Thoracic aorta (tissue), 2 donors: ENCODE measurements at regions not wholly inside any gene's neighbourhood (a gene's known extent, or its start where the extent isn't known, plus 50 kb on each side); places are given as distances from the start of the nearest gene placed in this dataset.

Experiments
- ATAC-seq: fragments of 150-250 bp; one replicate; pipeline ENCODE4 v1.8.0; 2017; ENCODE audit warnings: low read depth; ENCODE audit not compliant: insufficient number of reproducible peaks, low FRiP score
- DNase-seq: peaks from one replicate; pipeline ENCODE4 v3.0.0-alpha.2; 2020; ENCODE audit warnings: low spot score
- H3K27ac ChIP-seq, 2 donors: fragments of 200-600 bp; sonication (generic); 1 replicate in 1 of 2; 2 replicates in 1 of 2; pipeline ENCODE4 v1.5.1; 2016; ENCODE audit warnings: mild to moderate bottlenecking in 2 of 2, moderate library complexity in 2 of 2
- H3K27me3 ChIP-seq: fragments of 200-600 bp; sonication (generic); replicated peaks from 2 replicates; pipeline ENCODE4 v1.6.0; 2016; ENCODE audit warnings: mild to moderate bottlenecking; ENCODE audit not compliant: insufficient read depth
- H3K36me3 ChIP-seq: fragments of 200-600 bp; sonication (generic); one replicate; pipeline ENCODE4 v1.5.1; 2016
- H3K4me1 ChIP-seq, 2 donors: fragments of 200-600 bp; sonication (generic); 1 replicate in 1 of 2; 2 replicates in 1 of 2; pipeline versions ENCODE4 v1.5.1 to v1.6.0; 2016; ENCODE audit warnings: low read depth in 2 of 2, mild to moderate bottlenecking in 1 of 2; ENCODE audit not compliant: control insufficient read depth in 1 of 2
- H3K4me3 ChIP-seq: fragments of 200-600 bp; sonication (generic); 2 replicates; pipeline ENCODE4 v1.5.1; 2016; ENCODE audit warnings: mild to moderate bottlenecking
- H3K9me3 ChIP-seq: fragments of 200-600 bp; sonication (generic); 2 replicates; pipeline ENCODE4 v1.5.1; 2016
- TF ChIP-seq, protein P1 (sequence below): fragments of 200-600 bp; sonication (generic); IDR thresholded peaks from one replicate; pipeline ENCODE4 v1.5.1; 2019; ENCODE audit warnings: antibody characterized with exemption

DNA sequence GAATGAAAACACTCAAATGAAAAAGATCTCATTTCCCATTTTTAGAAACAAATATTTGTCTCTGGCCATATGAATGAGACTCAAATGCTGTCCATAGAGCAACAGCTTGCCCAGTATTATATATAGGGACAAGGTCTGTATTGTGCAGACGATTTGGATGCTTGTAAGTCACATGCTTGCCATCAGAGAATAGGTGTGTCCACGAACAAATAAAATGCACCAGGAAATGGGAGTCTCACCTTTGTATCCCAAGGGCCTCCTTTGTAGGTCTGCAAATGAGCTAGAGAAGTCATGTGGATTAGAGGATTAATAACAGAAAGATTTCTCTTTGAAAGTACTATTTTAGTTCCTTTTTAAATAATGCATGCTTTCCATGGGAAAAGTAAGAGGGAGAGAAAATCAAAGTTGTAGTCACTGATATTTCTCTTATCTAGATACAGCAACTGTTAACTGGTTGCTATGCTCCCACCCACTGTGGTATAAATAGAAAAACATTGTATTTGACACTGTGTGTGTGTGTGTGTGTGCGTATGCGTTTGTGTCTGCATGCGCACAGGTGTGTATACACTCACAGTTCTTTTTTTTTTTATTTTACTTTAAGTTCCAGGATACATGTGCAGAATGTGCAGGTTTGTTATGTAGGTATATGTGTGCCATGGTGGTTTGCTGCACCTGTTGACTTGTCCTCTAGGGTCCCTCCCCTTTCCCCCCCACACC, 383.4 kb upstream of the ARRDC4 start:
- Histone ChIP-seq H3K27me3 (no peaks in the 10 kb centered on the region), H3K4me1 (no peaks in the 10 kb centered on the region), H3K9me3 (no peaks in the 10 kb centered on the region), H3K4me3 (no peak overlapping the region), H3K36me3 (no peaks in the 10 kb centered on the region), H3K27ac (no peak overlapping the region)
- DNase-seq = no peak
- ATAC-seq = no peak
- TF ChIP-seq, protein P1, sequence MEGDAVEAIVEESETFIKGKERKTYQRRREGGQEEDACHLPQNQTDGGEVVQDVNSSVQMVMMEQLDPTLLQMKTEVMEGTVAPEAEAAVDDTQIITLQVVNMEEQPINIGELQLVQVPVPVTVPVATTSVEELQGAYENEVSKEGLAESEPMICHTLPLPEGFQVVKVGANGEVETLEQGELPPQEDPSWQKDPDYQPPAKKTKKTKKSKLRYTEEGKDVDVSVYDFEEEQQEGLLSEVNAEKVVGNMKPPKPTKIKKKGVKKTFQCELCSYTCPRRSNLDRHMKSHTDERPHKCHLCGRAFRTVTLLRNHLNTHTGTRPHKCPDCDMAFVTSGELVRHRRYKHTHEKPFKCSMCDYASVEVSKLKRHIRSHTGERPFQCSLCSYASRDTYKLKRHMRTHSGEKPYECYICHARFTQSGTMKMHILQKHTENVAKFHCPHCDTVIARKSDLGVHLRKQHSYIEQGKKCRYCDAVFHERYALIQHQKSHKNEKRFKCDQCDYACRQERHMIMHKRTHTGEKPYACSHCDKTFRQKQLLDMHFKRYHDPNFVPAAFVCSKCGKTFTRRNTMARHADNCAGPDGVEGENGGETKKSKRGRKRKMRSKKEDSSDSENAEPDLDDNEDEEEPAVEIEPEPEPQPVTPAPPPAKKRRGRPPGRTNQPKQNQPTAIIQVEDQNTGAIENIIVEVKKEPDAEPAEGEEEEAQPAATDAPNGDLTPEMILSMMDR = no peak

DNA sequence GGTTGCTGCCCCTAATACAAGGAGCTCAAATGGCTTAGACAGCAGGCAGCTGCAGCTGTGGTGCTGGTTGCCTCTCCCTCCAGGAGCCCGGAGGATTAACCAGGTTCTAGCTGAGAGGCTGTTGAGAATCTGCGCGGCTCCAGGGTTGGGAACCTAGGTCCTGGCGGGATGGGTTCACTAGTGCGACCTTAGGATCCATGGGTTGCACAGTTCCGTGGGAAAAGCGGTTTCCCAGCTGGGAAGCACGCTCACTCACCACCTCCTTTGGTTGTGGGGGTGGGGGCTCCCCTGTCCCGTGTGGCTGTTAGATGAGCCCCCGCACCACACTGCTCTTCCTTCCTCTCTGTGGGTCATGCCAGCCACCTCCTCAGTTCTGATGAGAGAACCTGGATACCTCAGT, 375.1 kb upstream of the ARRDC4 start:
- no peak for DNase-seq
- no peak overlapping the region for H3K27ac ChIP-seq
- ATAC-seq = no peak
- H3K36me3 ChIP-seq = no peaks in the 10 kb centered on the region
- H3K27me3 ChIP-seq = no peaks in the 10 kb centered on the region
- no peaks in the 10 kb centered on the region for H3K4me1 ChIP-seq
- TF ChIP-seq, protein P1 = no peak
- H3K9me3 ChIP-seq = no peaks in the 10 kb centered on the region
- no peak overlapping the region for H3K4me3 ChIP-seq

DNA sequence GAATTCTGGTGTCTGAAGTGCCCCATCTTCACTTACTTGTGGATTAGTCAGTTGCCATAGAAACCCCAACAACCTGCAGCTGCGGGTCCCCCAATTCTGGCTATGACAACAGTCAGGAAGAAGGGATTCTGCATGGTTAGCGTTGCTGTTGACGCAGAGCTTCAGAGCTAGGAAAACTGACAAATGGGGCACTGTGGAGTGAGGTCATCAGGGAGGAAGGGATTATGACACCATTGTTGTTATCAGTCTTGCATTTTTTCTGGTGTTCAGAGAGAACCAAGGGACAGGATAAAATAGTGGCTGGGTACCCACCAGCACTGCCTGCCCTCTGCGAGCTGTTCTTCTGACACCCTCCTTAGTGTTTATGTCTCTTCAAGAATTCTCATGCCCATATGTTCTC, 367.7 kb upstream of the ARRDC4 start:
- Histone ChIP-seq H3K4me1 (no peaks in the 10 kb centered on the region), H3K36me3 (no peaks in the 10 kb centered on the region), H3K27me3 (no peaks in the 10 kb centered on the region), H3K4me3 (no peak overlapping the region), H3K27ac (no peak overlapping the region), H3K9me3 (no peaks in the 10 kb centered on the region)
- TF ChIP-seq, protein P1 = no peak
- ATAC-seq (no peak), DNase-seq (no peak)

DNA sequence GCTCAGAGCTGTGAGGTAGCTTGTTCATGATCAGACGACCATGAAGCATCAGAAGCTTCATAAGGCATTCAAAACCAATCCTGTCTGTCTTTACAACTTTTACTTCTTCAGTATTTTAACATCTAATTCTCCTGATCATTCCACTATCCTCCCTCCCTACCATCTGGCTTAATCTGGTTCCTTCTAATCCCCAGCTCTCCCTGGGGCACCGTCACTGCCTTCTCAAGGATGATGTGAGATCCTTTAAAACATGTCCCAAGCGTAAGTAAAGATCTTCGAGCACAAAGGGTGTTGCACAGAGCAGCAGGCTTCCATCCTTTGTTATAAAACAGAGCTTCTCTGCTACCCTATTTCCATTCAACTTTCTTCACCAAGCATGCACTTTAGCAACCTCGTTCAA, 362.7 kb upstream of the ARRDC4 start:
- H3K4me3 ChIP-seq = no peak overlapping the region
- DNase-seq (no peak), ATAC-seq (no peak)
- no peak overlapping the region for H3K27ac ChIP-seq
- no peaks in the 10 kb centered on the region for H3K9me3 ChIP-seq
- no peaks in the 10 kb centered on the region for H3K4me1 ChIP-seq
- TF ChIP-seq, protein P1 = no peak
- no peaks in the 10 kb centered on the region for H3K27me3 ChIP-seq
- H3K36me3 ChIP-seq = no peaks in the 10 kb centered on the region

DNA sequence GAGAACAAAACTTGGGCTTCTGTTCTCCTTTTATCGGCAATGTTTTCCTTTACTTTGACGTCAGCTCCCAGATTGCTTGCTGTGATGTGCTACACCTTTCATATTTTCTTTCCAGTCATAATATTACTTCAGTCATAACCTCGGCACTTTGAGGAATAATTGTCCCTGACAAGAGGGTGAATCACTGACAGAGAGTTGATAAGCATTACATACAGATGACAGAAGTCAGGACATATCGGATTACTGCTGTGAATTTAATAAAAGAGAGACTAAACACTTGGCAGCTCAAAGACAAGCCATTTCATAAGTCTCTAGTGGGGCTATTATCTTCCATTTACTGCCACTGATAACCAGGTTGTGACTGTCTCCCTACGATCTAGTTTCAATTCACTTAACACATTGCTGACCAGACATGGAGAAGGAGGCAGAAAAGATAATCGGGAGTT, 362.1 kb upstream of the ARRDC4 start:
- Histone ChIP-seq H3K4me3 (no peak overlapping the region), H3K27ac (no peak overlapping the region), H3K27me3 (no peaks in the 10 kb centered on the region), H3K9me3 (no peaks in the 10 kb centered on the region), H3K36me3 (no peaks in the 10 kb centered on the region), H3K4me1 (no peaks in the 10 kb centered on the region)
- ATAC-seq (no peak), DNase-seq (no peak)
- TF ChIP-seq, protein P1 = no peak
